ENCODE measurements at regions not wholly inside any gene's neighbourhood (a gene's known extent, or its start where the extent isn't known, plus 50 kb on each side); places are given as distances from the start of the nearest gene placed in this dataset.

- DNase-seq = no peak
- TF ChIP-seq POLR2A (IDR thresholded peaks at IDR 0.05; ENCODE audit: low read length) (no peak), GATA1 (IDR thresholded peaks at IDR 0.05; ENCODE audit: low read depth, low read length) (no peak)
These were observed 53.2 kb upstream of the ADPGK start for GRCh38 chr15:72836676-72837330.

GRCh38 chr15:72835294-72835890 lies 51.8 kb upstream of the ADPGK start:
- TF ChIP-seq GATA1 (IDR thresholded peaks at IDR 0.05; ENCODE audit: low read depth, low read length) (no peak), POLR2A (IDR thresholded peaks at IDR 0.05; ENCODE audit: low read length) (no peak)
- no peak for DNase-seq

GRCh38 chr15:72833561-72833960 lies 50.0 kb upstream of the ADPGK start:
- no peak for DNase-seq
- TF ChIP-seq POLR2A (IDR thresholded peaks at IDR 0.05; ENCODE audit: low read length) (no peak), GATA1 (IDR thresholded peaks at IDR 0.05; ENCODE audit: low read depth, low read length) (no peak)

All from erythroblast (primary cell).